OCI-LY7 (cell line): ENCODE measurements at regions not wholly inside any gene's neighbourhood (a gene's known extent, or its start where the extent isn't known, plus 50 kb on each side); places are given as distances from the start of the nearest gene placed in this dataset.

ENCODE experiments used
- CTCF ChIP-seq: fragments of 200-600 bp; sonication (generic); conservative IDR thresholded peaks from 2 replicates; pipeline ENCODE4 v1.5.1; 2014; ENCODE audit warnings: mild to moderate bottlenecking, antibody characterized with exemption, low read length, moderate library complexity, mixed read lengths
- EZH2phosphoT487 ChIP-seq: fragments of 200-600 bp; sonication (generic); IDR thresholded peaks from 2 replicates; pipeline ENCODE4 v1.6.1; 2018; ENCODE audit warnings: low read depth, borderline replicate concordance, mild to moderate bottlenecking, mixed run types, antibody characterized with exemption, low read length, moderate library complexity, mixed read lengths

GRCh38 chrX:3204606-3205005, 141.8 kb downstream of the MXRA5 start:
- TF ChIP-seq CTCF (no peak), EZH2phosphoT487 (no peak)
